OCI-LY3 (cell line): ENCODE measurements at regions not wholly inside any gene's neighbourhood (a gene's known extent, or its start where the extent isn't known, plus 50 kb on each side); places are given as distances from the start of the nearest gene placed in this dataset.

Source experiments
- EZH2phosphoT487 ChIP-seq: fragments of 200-600 bp; shearing (Covaris generic); IDR thresholded peaks from 2 replicates; pipeline ENCODE4 v1.6.1; 2018; ENCODE audit warnings: antibody characterized with exemption, mixed run types, low read depth
- TF ChIP-seq, protein P1 (sequence below): fragments of 200-600, 300-600 bp; sonication (generic); IDR thresholded peaks from 2 replicates; pipeline ENCODE4 v1.5.1; 2014; ENCODE audit warnings: antibody characterized with exemption, low read length, low read depth

- TF ChIP-seq, protein P1, sequence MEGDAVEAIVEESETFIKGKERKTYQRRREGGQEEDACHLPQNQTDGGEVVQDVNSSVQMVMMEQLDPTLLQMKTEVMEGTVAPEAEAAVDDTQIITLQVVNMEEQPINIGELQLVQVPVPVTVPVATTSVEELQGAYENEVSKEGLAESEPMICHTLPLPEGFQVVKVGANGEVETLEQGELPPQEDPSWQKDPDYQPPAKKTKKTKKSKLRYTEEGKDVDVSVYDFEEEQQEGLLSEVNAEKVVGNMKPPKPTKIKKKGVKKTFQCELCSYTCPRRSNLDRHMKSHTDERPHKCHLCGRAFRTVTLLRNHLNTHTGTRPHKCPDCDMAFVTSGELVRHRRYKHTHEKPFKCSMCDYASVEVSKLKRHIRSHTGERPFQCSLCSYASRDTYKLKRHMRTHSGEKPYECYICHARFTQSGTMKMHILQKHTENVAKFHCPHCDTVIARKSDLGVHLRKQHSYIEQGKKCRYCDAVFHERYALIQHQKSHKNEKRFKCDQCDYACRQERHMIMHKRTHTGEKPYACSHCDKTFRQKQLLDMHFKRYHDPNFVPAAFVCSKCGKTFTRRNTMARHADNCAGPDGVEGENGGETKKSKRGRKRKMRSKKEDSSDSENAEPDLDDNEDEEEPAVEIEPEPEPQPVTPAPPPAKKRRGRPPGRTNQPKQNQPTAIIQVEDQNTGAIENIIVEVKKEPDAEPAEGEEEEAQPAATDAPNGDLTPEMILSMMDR = no peak
- no peak for TF ChIP-seq EZH2phosphoT487
Measured at GRCh38 chr5:88081877-88082276, 186.8 kb downstream of the TMEM161B start.
